BLaER1 treated with 17β-estradiol and CSF1 and Interleukin-3, amounts not matched to agents 10 nM and 100 nM (cell line): ENCODE measurements at regions not wholly inside any gene's neighbourhood (a gene's known extent, or its start where the extent isn't known, plus 50 kb on each side); places are given as distances from the start of the nearest gene placed in this dataset.

Experiments
- H3K27ac ChIP-seq, 11 experiments: shearing (Covaris generic); formaldehyde crosslinking; 2 replicates each; pipeline ENCODE4 v1.8.1; 2022
- H3K27me3 ChIP-seq, 11 experiments: shearing (Covaris generic); formaldehyde crosslinking; 2 replicates each; pipeline ENCODE4 v1.8.1; 2022
- H3K36me3 ChIP-seq, 11 experiments: shearing (Covaris generic); formaldehyde crosslinking; 2 replicates each; pipeline ENCODE4 v1.8.1; 2022
- H3K4me1 ChIP-seq, 10 experiments: shearing (Covaris generic); formaldehyde crosslinking; 2 replicates each; pipeline ENCODE4 v1.8.1; 2022
- H3K4me2 ChIP-seq, 11 experiments: shearing (Covaris generic); formaldehyde crosslinking; 2 replicates each; pipeline ENCODE4 v1.8.1; 2022
- H3K4me3 ChIP-seq, 10 experiments: shearing (Covaris generic); formaldehyde crosslinking; 2 replicates each; pipeline ENCODE4 v1.8.1; 2022
- H3K9ac ChIP-seq, 11 experiments: shearing (Covaris generic); formaldehyde crosslinking; 2 replicates each; pipeline ENCODE4 v1.8.1; 2022
- H3K9me3 ChIP-seq, 11 experiments: shearing (Covaris generic); formaldehyde crosslinking; replicated peaks in 1 of 11; 2 replicates each; pipeline ENCODE4 v1.8.1; 2022
- H4K20me1 ChIP-seq, 11 experiments: shearing (Covaris generic); formaldehyde crosslinking; 2 replicates each; pipeline ENCODE4 v1.8.1; 2022
- Cebpa-rat ChIP-seq, 11 experiments: shearing (Covaris generic); IDR thresholded peaks; 2 replicates each; pipeline ENCODE4 v1.8.1; 2022

DNA sequence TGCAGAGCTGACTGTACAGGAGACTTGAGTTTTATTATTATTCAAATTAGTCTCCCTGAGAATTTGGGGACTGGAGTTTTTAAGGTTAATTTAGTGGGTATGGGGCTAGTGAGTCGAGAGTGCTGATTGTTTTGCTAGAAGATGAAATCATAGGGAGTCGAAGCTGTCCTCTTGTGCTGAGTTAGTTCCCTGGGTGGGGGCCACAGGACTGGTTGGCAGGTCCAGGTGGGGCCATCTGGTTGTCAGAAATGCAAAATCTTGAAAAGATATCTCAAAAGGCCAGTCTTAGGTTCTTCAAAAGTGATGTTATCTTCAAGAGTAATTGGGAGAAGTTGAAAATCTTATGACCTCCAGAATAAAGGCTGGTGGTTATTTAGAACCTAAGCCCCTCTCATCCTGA is 267.3 kb downstream of the MYCN start:
- Histone ChIP-seq H3K4me3 (no peak overlapping the region), H3K36me3 (no peaks in the 10 kb centered on the region), H3K9me3 (peaks cover 25 to 52% (median 41%) of the 10 kb centered on the region in 11 experiments), H3K27me3 (no peaks in the 10 kb centered on the region), H3K4me1 (0 out of 20 replicates have a peak, but pooled peaks cover 0 to 5% (median 0%) of the 10 kb centered on the region in 10 experiments), H3K27ac (no peak overlapping the region), H4K20me1 (no peaks in the 10 kb centered on the region), H3K4me2 (no peak overlapping the region), H3K9ac (no peak overlapping the region)
- TF ChIP-seq Cebpa-rat (IDR thresholded peaks at IDR 0.05) = no peak

GRCh38 chr2:16207151-16207550 is 266.8 kb downstream of the MYCN start:
- Histone ChIP-seq H3K4me3 (no peak overlapping the region), H4K20me1 (no peaks in the 10 kb centered on the region), H3K27ac (no peak overlapping the region), H3K4me1 (0 out of 20 replicates have a peak, but pooled peaks cover 0 to 5% (median 0%) of the 10 kb centered on the region in 10 experiments), H3K27me3 (no peaks in the 10 kb centered on the region), H3K9me3 (peaks cover 25 to 49% (median 39%) of the 10 kb centered on the region in 11 experiments), H3K4me2 (no peak overlapping the region), H3K36me3 (no peaks in the 10 kb centered on the region), H3K9ac (no peak overlapping the region)
- TF ChIP-seq Cebpa-rat (IDR thresholded peaks at IDR 0.05) = no peak

GRCh38 chr2:16206191-16206944 is 266.0 kb downstream of the MYCN start:
- no peak overlapping the region for H3K9ac ChIP-seq
- no peaks in the 10 kb centered on the region for H4K20me1 ChIP-seq
- H3K27ac ChIP-seq = no peak overlapping the region
- H3K4me2 ChIP-seq = no peak overlapping the region
- TF ChIP-seq Cebpa-rat (IDR thresholded peaks at IDR 0.05) = no peak
- H3K9me3 ChIP-seq = peaks cover 25 to 42% (median 32%) of the 10 kb centered on the region in 11 experiments
- H3K27me3 ChIP-seq = no peaks in the 10 kb centered on the region
- H3K36me3 ChIP-seq = no peaks in the 10 kb centered on the region
- H3K4me1 ChIP-seq = 0 out of 20 replicates have a peak, but pooled peaks cover 0 to 5% (median 0%) of the 10 kb centered on the region in 10 experiments
- no peak overlapping the region for H3K4me3 ChIP-seq

GRCh38 chr2:16205631-16206030 is 265.3 kb downstream of the MYCN start:
- Histone ChIP-seq H3K27ac (no peak overlapping the region), H3K27me3 (no peaks in the 10 kb centered on the region), H4K20me1 (no peaks in the 10 kb centered on the region), H3K9ac (no peak overlapping the region), H3K4me3 (no peak overlapping the region), H3K4me2 (no peak overlapping the region), H3K4me1 (0 out of 20 replicates have a peak, but pooled peaks cover 0 to 5% (median 0%) of the 10 kb centered on the region in 10 experiments), H3K36me3 (no peaks in the 10 kb centered on the region), H3K9me3 (peaks cover 23 to 34% (median 29%) of the 10 kb centered on the region in 11 experiments)
- TF ChIP-seq Cebpa-rat (IDR thresholded peaks at IDR 0.05) = no peak

GRCh38 chr2:16204886-16205620 is 264.7 kb downstream of the MYCN start:
- Histone ChIP-seq H3K4me3 (no peak overlapping the region), H3K36me3 (no peaks in the 10 kb centered on the region), H3K27me3 (no peaks in the 10 kb centered on the region), H4K20me1 (no peaks in the 10 kb centered on the region), H3K4me1 (0 out of 20 replicates have a peak, but pooled peaks cover 0 to 5% (median 0%) of the 10 kb centered on the region in 10 experiments), H3K9ac (no peak overlapping the region), H3K4me2 (no peak overlapping the region), H3K27ac (no peak overlapping the region), H3K9me3 (peaks cover 22 to 31% (median 26%) of the 10 kb centered on the region in 11 experiments)
- TF ChIP-seq Cebpa-rat (IDR thresholded peaks at IDR 0.05) = no peak

GRCh38 chr2:16204251-16204650 is 263.9 kb downstream of the MYCN start:
- H3K4me3 ChIP-seq = no peak overlapping the region
- peaks cover 15 to 23% (median 20%) of the 10 kb centered on the region in 11 experiments for H3K9me3 ChIP-seq
- no peaks in the 10 kb centered on the region for H3K4me1 ChIP-seq
- no peaks in the 10 kb centered on the region for H3K27me3 ChIP-seq
- no peak overlapping the region for H3K4me2 ChIP-seq
- no peaks in the 10 kb centered on the region for H3K36me3 ChIP-seq
- H3K9ac ChIP-seq = no peak overlapping the region
- no peak overlapping the region for H3K27ac ChIP-seq
- no peak for TF ChIP-seq Cebpa-rat (IDR thresholded peaks at IDR 0.05)
- no peaks in the 10 kb centered on the region for H4K20me1 ChIP-seq

GRCh38 chr2:16203691-16204090 is 263.3 kb downstream of the MYCN start:
- no peak for TF ChIP-seq Cebpa-rat (IDR thresholded peaks at IDR 0.05)
- no peak overlapping the region for H3K4me3 ChIP-seq
- H3K9ac ChIP-seq = no peak overlapping the region
- H3K27ac ChIP-seq = no peak overlapping the region
- peaks cover 9 to 17% (median 14%) of the 10 kb centered on the region in 11 experiments for H3K9me3 ChIP-seq
- no peak overlapping the region for H3K4me2 ChIP-seq
- no peaks in the 10 kb centered on the region for H3K36me3 ChIP-seq
- H3K27me3 ChIP-seq = no peaks in the 10 kb centered on the region
- H4K20me1 ChIP-seq = no peaks in the 10 kb centered on the region
- H3K4me1 ChIP-seq = no peaks in the 10 kb centered on the region

GRCh38 chr2:16203069-16203468 is 262.7 kb downstream of the MYCN start:
- Histone ChIP-seq H3K36me3 (no peaks in the 10 kb centered on the region), H3K9ac (no peak overlapping the region), H4K20me1 (no peaks in the 10 kb centered on the region), H3K4me3 (no peak overlapping the region), H3K27me3 (no peaks in the 10 kb centered on the region), H3K4me1 (no peaks in the 10 kb centered on the region), H3K27ac (no peak overlapping the region), H3K4me2 (no peak overlapping the region), H3K9me3 (peaks cover 3 to 11% (median 8%) of the 10 kb centered on the region in 11 experiments)
- TF ChIP-seq Cebpa-rat (IDR thresholded peaks at IDR 0.05) = no peak

DNA sequence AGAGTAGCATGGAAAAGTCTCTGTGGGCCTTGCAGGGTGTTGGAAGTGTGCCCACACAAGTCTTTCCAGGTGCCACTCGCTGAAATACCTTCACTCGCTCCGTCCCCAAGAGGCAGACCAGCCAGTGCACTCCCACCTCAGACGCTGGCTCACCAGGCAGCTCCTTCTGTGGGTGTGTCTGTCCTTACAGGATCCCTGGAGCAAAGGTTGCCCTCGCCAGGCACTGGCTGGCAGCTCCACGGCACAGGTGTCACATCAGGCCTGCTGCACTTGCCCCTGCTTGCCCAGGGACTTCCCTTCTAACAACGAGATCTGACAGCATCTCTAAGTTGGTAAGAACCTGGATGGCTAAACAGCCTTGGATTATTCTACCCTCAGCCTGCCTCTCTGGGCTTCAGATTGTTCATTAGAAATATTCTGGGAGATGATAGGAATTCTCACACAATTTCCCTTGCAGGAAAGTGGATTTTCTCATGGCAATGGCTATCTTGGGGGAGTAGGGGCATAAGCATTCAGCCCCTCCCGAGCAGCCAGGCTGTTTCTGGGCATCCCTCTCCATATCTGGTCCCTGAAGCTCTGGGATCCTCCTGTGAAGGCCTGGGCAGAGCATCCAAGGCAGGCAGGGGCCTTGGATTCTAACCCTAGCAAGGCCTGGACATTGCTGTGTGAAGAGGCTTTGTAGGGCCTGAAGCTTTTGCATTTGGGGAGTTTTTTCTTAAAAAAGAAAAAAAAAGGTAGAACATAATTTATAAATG is 262.1 kb downstream of the MYCN start:
- no peaks in the 10 kb centered on the region for H3K4me1 ChIP-seq
- no peak overlapping the region for H3K27ac ChIP-seq
- no peaks in the 10 kb centered on the region for H3K36me3 ChIP-seq

More for the DNA sequence above, 262.1 kb downstream of the MYCN start:
- H3K4me3 ChIP-seq = no peak overlapping the region
- H3K9ac ChIP-seq = no peak overlapping the region
- peaks cover 0 to 5% (median 2%) of the 10 kb centered on the region in 11 experiments; a peak in 5 of 22 replicates for H3K9me3 ChIP-seq
- no peak overlapping the region for H3K4me2 ChIP-seq
- no peak for TF ChIP-seq Cebpa-rat (IDR thresholded peaks at IDR 0.05)
- no peaks in the 10 kb centered on the region for H4K20me1 ChIP-seq
- H3K27me3 ChIP-seq = no peaks in the 10 kb centered on the region
